HEK293T (cell line): ENCODE measurements at regions not wholly inside any gene's neighbourhood (a gene's known extent, or its start where the extent isn't known, plus 50 kb on each side); places are given as distances from the start of the nearest gene placed in this dataset.
"Not testable (repeated sequence)": the region's sequence is repeated elsewhere in the genome, so short reads cannot be mapped to it uniquely, and the experiment has no call there.

Experiments used
- CTCF ChIA-PET: fragments of 350-600 bp; formaldehyde crosslinking; extraction: SDS; loops from one replicate; lab custom pipeline; 2021; ENCODE audit warnings: antibody characterized with exemption, inconsistent platforms; lab: Yijun Ruan, JAX
- POLR2A ChIA-PET: fragments of 350-600 bp; formaldehyde crosslinking; extraction: SDS; loops from one replicate; lab custom pipeline; 2020; ENCODE audit warnings: antibody characterized with exemption, inconsistent platforms; lab: Yijun Ruan, JAX
- DNase-seq: peaks from one replicate; pipeline ENCODE4 v3.0.0; 2012; ENCODE audit warnings: mixed read lengths; ENCODE audit errors: extremely low spot score
- ARNT ChIP-seq: fragments of 450-650 bp; IDR thresholded peaks from 2 replicates; pipeline ENCODE4 v1.6.1; 2017; ENCODE audit warnings: mild to moderate bottlenecking
- BHLHE40 ChIP-seq: fragments of 450-650 bp; IDR thresholded peaks from 2 replicates; pipeline ENCODE4 v1.6.1; 2016; ENCODE audit warnings: mild to moderate bottlenecking, moderate library complexity, borderline replicate concordance
- CTBP1 ChIP-seq: fragments of 450-650 bp; IDR thresholded peaks from 2 replicates; pipeline ENCODE4 v1.6.1; 2016; ENCODE audit warnings: borderline replicate concordance
- ELF4 ChIP-seq: fragments of 450-650 bp; IDR thresholded peaks from 2 replicates; pipeline ENCODE4 v1.6.1; 2017; ENCODE audit warnings: antibody characterized with exemption
- FOXA1 ChIP-seq: fragments of 450-650 bp; IDR thresholded peaks from 2 replicates; pipeline ENCODE4 v1.6.1; 2016; ENCODE audit warnings: mild to moderate bottlenecking
- FOXK2 ChIP-seq: fragments of 450-650 bp; IDR thresholded peaks from 2 replicates; pipeline ENCODE4 v1.6.1; 2016; ENCODE audit warnings: mild to moderate bottlenecking
- FOXM1 ChIP-seq: fragments of 450-650 bp; IDR thresholded peaks from 2 replicates; pipeline ENCODE4 v1.6.1; 2017; ENCODE audit warnings: mild to moderate bottlenecking, borderline replicate concordance
- HDGF ChIP-seq: fragments of 450-650 bp; IDR thresholded peaks from 2 replicates; pipeline ENCODE4 v1.6.1; 2017; ENCODE audit warnings: antibody characterized with exemption, borderline replicate concordance
- L3MBTL2 ChIP-seq: fragments of 450-650 bp; conservative IDR thresholded peaks from 2 replicates; pipeline ENCODE4 v1.6.1; 2016; ENCODE audit warnings: mild to moderate bottlenecking
- LEF1 ChIP-seq: fragments of 450-650 bp; IDR thresholded peaks from 2 replicates; pipeline ENCODE4 v1.6.1; 2017; ENCODE audit warnings: mild to moderate bottlenecking, borderline replicate concordance
- NFRKB ChIP-seq: fragments of 450-650 bp; IDR thresholded peaks from 2 replicates; pipeline ENCODE4 v1.6.1; 2016; ENCODE audit warnings: mild to moderate bottlenecking, moderate library complexity
- PKNOX1 ChIP-seq: fragments of 450-650 bp; IDR thresholded peaks from 2 replicates; pipeline ENCODE4 v1.6.1; 2016
- SP1 ChIP-seq: fragments of 450-650 bp; IDR thresholded peaks from 2 replicates; pipeline ENCODE4 v1.6.1; 2017
- SUZ12 ChIP-seq: fragments of 450-650 bp; IDR thresholded peaks from 2 replicates; pipeline ENCODE4 v1.6.1; 2016; ENCODE audit warnings: mild to moderate bottlenecking
- TARDBP ChIP-seq: fragments of 450-650 bp; IDR thresholded peaks from 2 replicates; pipeline ENCODE4 v1.6.1; 2016
- ZNF384 ChIP-seq: fragments of 450-650 bp; IDR thresholded peaks from 2 replicates; pipeline ENCODE4 v1.6.1; 2016

DNA sequence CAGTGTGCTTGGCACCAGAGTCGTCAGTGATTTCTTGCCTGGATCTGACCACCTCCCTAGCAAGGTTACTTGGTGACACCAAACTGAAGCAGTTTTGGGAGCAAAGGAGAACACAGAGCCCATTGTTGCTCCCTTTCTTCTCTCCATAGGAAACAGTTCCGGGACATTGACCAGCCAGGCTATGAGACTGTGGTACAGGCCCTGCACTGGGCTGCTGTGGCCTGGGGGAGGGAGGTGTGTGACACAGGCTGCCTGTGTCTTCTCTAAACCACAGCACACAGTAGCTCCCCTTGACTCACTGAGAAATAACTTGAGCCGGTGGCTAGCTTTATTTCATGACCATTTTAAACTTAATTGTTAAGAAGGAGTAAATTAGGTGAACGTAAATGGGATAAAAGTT lies 214.8 kb upstream of the UBL3 start:
- ChIA-PET CTCF (no interaction called here), POLR2A (no interaction called here)
- TF ChIP-seq LEF1 (no peak), ELF4 (no peak), HDGF (no peak), PKNOX1 (no peak), CTBP1 (no peak), BHLHE40 (no peak), FOXA1 (no peak), ZNF384 (no peak), FOXM1 (no peak), ARNT (no peak)
- no peak for DNase-seq

DNA sequence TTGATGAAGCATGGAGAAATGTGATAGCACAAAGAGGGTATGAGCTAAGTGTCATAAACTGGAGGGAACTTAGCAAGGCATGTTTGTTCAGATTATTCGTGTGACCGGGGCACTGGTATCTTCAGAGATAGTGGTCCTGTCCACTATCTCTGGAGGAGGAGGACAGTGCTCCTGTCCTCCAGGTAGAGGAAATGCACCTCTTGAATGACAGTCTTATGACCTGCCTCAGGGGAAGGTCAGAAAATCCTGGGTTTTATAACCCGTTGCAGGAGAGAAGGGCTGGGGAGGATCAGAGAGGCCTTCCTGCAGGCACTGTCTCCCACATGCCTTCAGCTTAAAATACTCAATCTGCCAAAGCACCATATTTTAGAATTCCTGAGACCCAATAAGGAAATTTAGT lies 213.5 kb upstream of the UBL3 start:
- ChIA-PET POLR2A (no interaction called here), CTCF (no interaction called here)
- DNase-seq = no peak
- TF ChIP-seq ZNF384 (no peak), NFRKB (no peak), CTBP1 (no peak), ELF4 (no peak), FOXM1 (no peak), PKNOX1 (no peak), ARNT (no peak), SP1 (no peak), HDGF (no peak), L3MBTL2 (no peak), FOXA1 (no peak), FOXK2 (no peak), BHLHE40 (no peak), SUZ12 (no peak), LEF1 (no peak)

DNA sequence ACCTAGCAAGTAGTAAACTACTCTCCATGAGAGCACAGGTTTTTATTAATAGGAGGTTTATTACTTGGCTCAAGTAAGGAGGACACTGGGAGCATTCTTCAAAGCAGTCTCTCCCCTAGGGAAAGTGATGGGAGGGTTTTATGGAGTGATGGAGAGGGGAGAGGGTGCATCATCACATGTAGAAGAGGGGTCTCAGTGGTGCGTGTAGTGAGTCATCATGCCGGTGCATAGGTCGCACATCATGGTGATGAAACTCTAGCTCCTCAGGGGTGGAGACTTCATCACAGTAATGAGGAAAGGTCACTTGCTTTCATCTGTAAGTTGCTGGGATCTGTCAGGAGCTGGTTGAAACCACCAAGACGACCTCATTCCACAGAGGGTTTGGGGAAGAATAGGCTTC lies 210.8 kb upstream of the UBL3 start:
- TF ChIP-seq LEF1 (no peak), ZNF384 (no peak), NFRKB (no peak), ELF4 (no peak), L3MBTL2 (no peak), TARDBP (no peak)
- POLR2A ChIA-PET = no interaction called here
- DNase-seq = no peak
- CTCF ChIA-PET = no interaction called here

GRCh38 chr13:30058429-30058828 lies 208.0 kb upstream of the UBL3 start:
- TF ChIP-seq TARDBP (no peak), BHLHE40 (no peak), NFRKB (no peak), PKNOX1 (no peak), FOXK2 (no peak), SUZ12 (no peak), HDGF (no peak), ARNT (no peak), FOXM1 (no peak), SP1 (no peak), CTBP1 (no peak), ZNF384 (no peak), LEF1 (no peak), ELF4 (no peak), L3MBTL2 (no peak)
- ChIA-PET CTCF (no interaction called here), POLR2A (no interaction called here)
- DNase-seq = no peak

GRCh38 chr13:30054546-30054945 lies 204.1 kb upstream of the UBL3 start:
- POLR2A ChIA-PET, CTCF ChIA-PET, DNase-seq: not testable (repeated sequence)

- CTCF ChIA-PET = no interaction called here
- DNase-seq = no peak
- POLR2A ChIA-PET = no interaction called here
- no peak for TF ChIP-seq SP1
- TF ChIP-seq ARNT = no peak
- no peak for TF ChIP-seq BHLHE40
- no peak for TF ChIP-seq PKNOX1
- no peak for TF ChIP-seq TARDBP
- no peak for TF ChIP-seq CTBP1
- no peak for TF ChIP-seq SUZ12
- no peak for TF ChIP-seq HDGF
- no peak for TF ChIP-seq NFRKB
- TF ChIP-seq ZNF384 = no peak
- TF ChIP-seq LEF1 = no peak
- no peak for TF ChIP-seq FOXA1
- TF ChIP-seq FOXK2 = no peak
- TF ChIP-seq L3MBTL2 = no peak
- TF ChIP-seq ELF4 = no peak
- no peak for TF ChIP-seq FOXM1
These were observed 203.5 kb upstream of the UBL3 start for GRCh38 chr13:30053939-30054338.

GRCh38 chr13:30052120-30052519 lies 201.7 kb upstream of the UBL3 start:
- no peak for TF ChIP-seq BHLHE40
- no peak for TF ChIP-seq FOXM1
- no peak for TF ChIP-seq ELF4
- no peak for TF ChIP-seq HDGF
- no peak for TF ChIP-seq PKNOX1
- no peak for DNase-seq
- POLR2A ChIA-PET = interaction anchor here (0.6 kb wide), 1 partner anchor 290 kb away, joined by 3 read pairs; no protein-coding TSS in a partner anchor
- CTCF ChIA-PET = interaction anchor here (0.6 to 0.7 kb wide), 2 partner anchors 154 to 290 kb away, joined by 3 to 4 read pairs; no protein-coding TSS in a partner anchor
